ENCODE measurements at regions not wholly inside any gene's neighbourhood (a gene's known extent, or its start where the extent isn't known, plus 50 kb on each side); places are given as distances from the start of the nearest gene placed in this dataset.

DNA sequence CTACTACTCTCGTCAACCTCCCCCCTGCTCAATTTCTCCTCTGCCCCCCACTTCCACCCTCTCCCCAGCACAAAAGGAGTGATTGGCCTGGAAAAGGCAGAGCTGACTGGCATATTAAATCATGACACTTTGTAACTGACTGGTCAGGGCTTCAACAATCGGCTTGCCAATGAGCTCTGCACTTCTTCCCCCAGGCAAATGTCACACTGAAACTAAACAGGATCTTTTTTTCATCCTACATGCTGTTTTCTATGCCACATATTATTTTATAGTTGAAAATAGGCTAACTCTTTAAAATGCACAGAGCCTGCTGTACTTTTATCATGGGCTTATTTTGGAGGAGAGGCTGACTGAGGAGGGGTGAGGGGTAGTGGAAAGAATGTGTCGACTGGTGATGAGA, 295.2 kb downstream of the TCF7L2 start:
- TF ChIP-seq, protein P1, sequence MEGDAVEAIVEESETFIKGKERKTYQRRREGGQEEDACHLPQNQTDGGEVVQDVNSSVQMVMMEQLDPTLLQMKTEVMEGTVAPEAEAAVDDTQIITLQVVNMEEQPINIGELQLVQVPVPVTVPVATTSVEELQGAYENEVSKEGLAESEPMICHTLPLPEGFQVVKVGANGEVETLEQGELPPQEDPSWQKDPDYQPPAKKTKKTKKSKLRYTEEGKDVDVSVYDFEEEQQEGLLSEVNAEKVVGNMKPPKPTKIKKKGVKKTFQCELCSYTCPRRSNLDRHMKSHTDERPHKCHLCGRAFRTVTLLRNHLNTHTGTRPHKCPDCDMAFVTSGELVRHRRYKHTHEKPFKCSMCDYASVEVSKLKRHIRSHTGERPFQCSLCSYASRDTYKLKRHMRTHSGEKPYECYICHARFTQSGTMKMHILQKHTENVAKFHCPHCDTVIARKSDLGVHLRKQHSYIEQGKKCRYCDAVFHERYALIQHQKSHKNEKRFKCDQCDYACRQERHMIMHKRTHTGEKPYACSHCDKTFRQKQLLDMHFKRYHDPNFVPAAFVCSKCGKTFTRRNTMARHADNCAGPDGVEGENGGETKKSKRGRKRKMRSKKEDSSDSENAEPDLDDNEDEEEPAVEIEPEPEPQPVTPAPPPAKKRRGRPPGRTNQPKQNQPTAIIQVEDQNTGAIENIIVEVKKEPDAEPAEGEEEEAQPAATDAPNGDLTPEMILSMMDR (conservative IDR thresholded peaks at IDR 0.05; ENCODE audit: low read depth in 2 of 2): no peak
- TF ChIP-seq EZH2phosphoT487 (IDR thresholded peaks at IDR 0.05; ENCODE audit: unreplicated experiment) (no peak), CREB1 (CRISPR knock-in tag; IDR thresholded peaks at IDR 0.05; ENCODE audit: low read depth) (no peak), ZNF331 (CRISPR knock-in tag; IDR thresholded peaks at IDR 0.05; ENCODE audit: low read depth) (no peak), POLR2AphosphoS5 (IDR thresholded peaks at IDR 0.05; ENCODE audit: low read depth) (no peak)
- TF ChIP-seq, protein P2, sequence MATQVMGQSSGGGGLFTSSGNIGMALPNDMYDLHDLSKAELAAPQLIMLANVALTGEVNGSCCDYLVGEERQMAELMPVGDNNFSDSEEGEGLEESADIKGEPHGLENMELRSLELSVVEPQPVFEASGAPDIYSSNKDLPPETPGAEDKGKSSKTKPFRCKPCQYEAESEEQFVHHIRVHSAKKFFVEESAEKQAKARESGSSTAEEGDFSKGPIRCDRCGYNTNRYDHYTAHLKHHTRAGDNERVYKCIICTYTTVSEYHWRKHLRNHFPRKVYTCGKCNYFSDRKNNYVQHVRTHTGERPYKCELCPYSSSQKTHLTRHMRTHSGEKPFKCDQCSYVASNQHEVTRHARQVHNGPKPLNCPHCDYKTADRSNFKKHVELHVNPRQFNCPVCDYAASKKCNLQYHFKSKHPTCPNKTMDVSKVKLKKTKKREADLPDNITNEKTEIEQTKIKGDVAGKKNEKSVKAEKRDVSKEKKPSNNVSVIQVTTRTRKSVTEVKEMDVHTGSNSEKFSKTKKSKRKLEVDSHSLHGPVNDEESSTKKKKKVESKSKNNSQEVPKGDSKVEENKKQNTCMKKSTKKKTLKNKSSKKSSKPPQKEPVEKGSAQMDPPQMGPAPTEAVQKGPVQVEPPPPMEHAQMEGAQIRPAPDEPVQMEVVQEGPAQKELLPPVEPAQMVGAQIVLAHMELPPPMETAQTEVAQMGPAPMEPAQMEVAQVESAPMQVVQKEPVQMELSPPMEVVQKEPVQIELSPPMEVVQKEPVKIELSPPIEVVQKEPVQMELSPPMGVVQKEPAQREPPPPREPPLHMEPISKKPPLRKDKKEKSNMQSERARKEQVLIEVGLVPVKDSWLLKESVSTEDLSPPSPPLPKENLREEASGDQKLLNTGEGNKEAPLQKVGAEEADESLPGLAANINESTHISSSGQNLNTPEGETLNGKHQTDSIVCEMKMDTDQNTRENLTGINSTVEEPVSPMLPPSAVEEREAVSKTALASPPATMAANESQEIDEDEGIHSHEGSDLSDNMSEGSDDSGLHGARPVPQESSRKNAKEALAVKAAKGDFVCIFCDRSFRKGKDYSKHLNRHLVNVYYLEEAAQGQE (IDR thresholded peaks at IDR 0.05; ENCODE audit: unreplicated experiment): no peak
